Fibroblast of pulmonary artery (primary cell): ENCODE measurements at regions not wholly inside any gene's neighbourhood (a gene's known extent, or its start where the extent isn't known, plus 50 kb on each side); places are given as distances from the start of the nearest gene placed in this dataset.

Experiments
- DNase-seq: peaks from one replicate; pipeline ENCODE4 v3.0.0-alpha.2; 2010; ENCODE audit warnings: low read depth
- H3K4me3 ChIP-seq: replicated peaks from 2 replicates; pipeline ENCODE4 v1.5.1; 2011; ENCODE audit warnings: low read depth, mild to moderate bottlenecking, control low read depth, low read length, moderate library complexity
- CTCF ChIP-seq: IDR thresholded peaks from 2 replicates; pipeline ENCODE4 v1.5.1; 2011; ENCODE audit warnings: mild to moderate bottlenecking, control low read depth, low read length, inconsistent platforms; ENCODE audit errors: missing control alignments

- DNase-seq = no peak
- TF ChIP-seq CTCF = no peak
- no peak overlapping the region for H3K4me3 ChIP-seq
Observed at GRCh38 chr2:187956906-187957534, 334.7 kb upstream of the GULP1 start.

- DNase-seq = peak; percentile 25
- no peak for TF ChIP-seq CTCF
- no peak overlapping the region for H3K4me3 ChIP-seq
Observed at GRCh38 chr2:187959821-187960220, 331.9 kb upstream of the GULP1 start.

GRCh38 chr2:187962538-187962937, 329.1 kb upstream of the GULP1 start:
- DNase-seq = no peak
- TF ChIP-seq CTCF = no peak
- no peak overlapping the region for H3K4me3 ChIP-seq

- H3K4me3 ChIP-seq = no peak overlapping the region
- peak; percentile 21 for DNase-seq
- no peak for TF ChIP-seq CTCF
Observed at GRCh38 chr2:187964746-187965145, 326.9 kb upstream of the GULP1 start.

- TF ChIP-seq CTCF = no peak
Observed at GRCh38 chr2:187966924-187967323, 324.8 kb upstream of the GULP1 start.

GRCh38 chr2:187971893-187972292, 319.8 kb upstream of the GULP1 start:
- TF ChIP-seq CTCF = no peak
- no peak for DNase-seq

More at GRCh38 chr2:187966924-187967323, 324.8 kb upstream of the GULP1 start:
- H3K4me3 ChIP-seq = no peak overlapping the region
- no peak for DNase-seq

More at GRCh38 chr2:187971893-187972292, 319.8 kb upstream of the GULP1 start:
- no peak overlapping the region for H3K4me3 ChIP-seq
